Skeletal muscle tissue (tissue), 4 donors: ENCODE measurements at regions not wholly inside any gene's neighbourhood (a gene's known extent, or its start where the extent isn't known, plus 50 kb on each side); places are given as distances from the start of the nearest gene placed in this dataset. TPM values are rescaled to one million over a fixed set of nuclear protein-coding genes. Genes with fewer than 3 reads are reported as not detected.

Source experiments
- H3K27ac ChIP-seq: one replicate; pipeline ENCODE4 v1.7.0; 2013; ENCODE audit warnings: mild to moderate bottlenecking, low read depth, low read length, inconsistent platforms
- H3K27me3 ChIP-seq, 3 donors: one replicate each; pipeline ENCODE4 v1.7.0; 2013; ENCODE audit warnings: low read length in 3 of 3; ENCODE audit not compliant: control insufficient read depth in 3 of 3, insufficient read depth in 3 of 3
- H3K36me3 ChIP-seq, 3 donors: one replicate each; pipeline ENCODE4 v1.7.0; 2013; ENCODE audit warnings: low read length in 3 of 3; ENCODE audit not compliant: control insufficient read depth in 3 of 3, insufficient read depth in 3 of 3
- H3K4me1 ChIP-seq, 3 donors: one replicate each; pipeline ENCODE4 v1.7.0; 2013; ENCODE audit warnings: low read length in 3 of 3, mild to moderate bottlenecking in 3 of 3; ENCODE audit not compliant: control insufficient read depth in 3 of 3, insufficient read depth in 3 of 3
- H3K4me3 ChIP-seq, 3 donors: one replicate each; pipeline ENCODE4 v1.7.0; 2013; ENCODE audit warnings: low read length in 3 of 3
- H3K9ac ChIP-seq, 3 donors: one replicate each; pipeline ENCODE4 v1.7.0; 2013; ENCODE audit warnings: low read length in 3 of 3, mild to moderate bottlenecking in 3 of 3, moderate library complexity in 2 of 3, low read depth in 1 of 3
- H3K9me3 ChIP-seq, 3 donors: one replicate each; pipeline ENCODE4 v1.7.0; 2013; ENCODE audit warnings: low read length in 3 of 3; ENCODE audit not compliant: control insufficient read depth in 3 of 3
- small RNA-seq: library from RNA; depleted of rRNA; stranded (forward); fragments of <200 nt; gene quantifications from one replicate; pipeline ENCODE3, GENCODE V24; 2014
- donor health status: Osteomylitis.

- Histone ChIP-seq H3K4me3 (no peak overlapping the region), H3K27ac (no peak overlapping the region), H3K36me3 (no peaks in the 10 kb centered on the region), H3K9ac (no peak overlapping the region), H3K27me3 (peaks cover 3 to 36% (median 24%) of the 10 kb centered on the region in 3 donors), H3K4me1 (no peaks in the 10 kb centered on the region), H3K9me3 (no peaks in the 10 kb centered on the region)
Measured at GRCh38 chr7:155864271-155864985, 52.2 kb upstream of the SHH start.

- Histone ChIP-seq H3K9me3 (no peaks in the 10 kb centered on the region), H3K4me3 (no peak overlapping the region), H3K9ac (no peak overlapping the region), H3K4me1 (no peaks in the 10 kb centered on the region), H3K36me3 (no peaks in the 10 kb centered on the region), H3K27me3 (peaks cover 4 to 36% (median 24%) of the 10 kb centered on the region in 3 donors), H3K27ac (no peak overlapping the region)
Measured at GRCh38 chr7:155863721-155864151, 51.5 kb upstream of the SHH start.

- no peak overlapping the region for H3K27ac ChIP-seq
- no peak overlapping the region for H3K4me3 ChIP-seq
- H3K27me3 ChIP-seq = peaks cover 9 to 36% (median 24%) of the 10 kb centered on the region in 3 donors
- H3K36me3 ChIP-seq = no peaks in the 10 kb centered on the region
- no peaks in the 10 kb centered on the region for H3K9me3 ChIP-seq
- no peak overlapping the region for H3K9ac ChIP-seq
- no peaks in the 10 kb centered on the region for H3K4me1 ChIP-seq
Measured at GRCh38 chr7:155862123-155862892, 50.0 kb upstream of the SHH start.

Small RNAs in the stretch of these regions (small RNA-seq; reads per million reads assigned to genes)
- gene AC093813.1 (not detected), gene RF00019 (not detected)
